Lower leg skin (tissue), 4 donors: ENCODE measurements at regions not wholly inside any gene's neighbourhood (a gene's known extent, or its start where the extent isn't known, plus 50 kb on each side); places are given as distances from the start of the nearest gene placed in this dataset.

Experiments used
- DNase-seq, 2 donors: peaks; one replicate each; pipeline ENCODE4 v3.0.0-alpha.2; 2019; ENCODE audit warnings: low spot score in 2 of 2
- H3K4me3 ChIP-seq: fragments of 200-600 bp; sonication (generic); 2 replicates; pipeline ENCODE4 v1.5.1; 2017; ENCODE audit warnings: mild to moderate bottlenecking, low read depth; ENCODE audit not compliant: poor library complexity, severe bottlenecking
- POLR2A ChIP-seq, 2 donors: fragments of 450-650 bp; IDR thresholded peaks; one replicate each; pipeline ENCODE4 v1.6.1; 2016 to 2017; ENCODE audit warnings: antibody characterized with exemption in 2 of 2, mild to moderate bottlenecking in 1 of 2, moderate library complexity in 1 of 2
- WGBS, 2 donors: methylation state at CpG; one replicate each; pipeline ENCODE4 v1.1.5; 2018; 5-methylcytosine and 5-hydroxymethylcytosine counted together
- intact Hi-C: fragments of 100-400 bp; cut with DNase I; formaldehyde crosslinking; loops from one replicate; pipeline ENCODE4 v1.15.0; 2023; ENCODE audit warnings: low total_unique reads
- TF ChIP-seq, protein P1 (sequence below), 3 donors: fragments of 450-650 bp; IDR thresholded peaks; one replicate each; pipeline ENCODE4 v1.5.1; 2016; ENCODE audit warnings: antibody characterized with exemption in 3 of 3, mild to moderate bottlenecking in 3 of 3, moderate library complexity in 2 of 3

DNA sequence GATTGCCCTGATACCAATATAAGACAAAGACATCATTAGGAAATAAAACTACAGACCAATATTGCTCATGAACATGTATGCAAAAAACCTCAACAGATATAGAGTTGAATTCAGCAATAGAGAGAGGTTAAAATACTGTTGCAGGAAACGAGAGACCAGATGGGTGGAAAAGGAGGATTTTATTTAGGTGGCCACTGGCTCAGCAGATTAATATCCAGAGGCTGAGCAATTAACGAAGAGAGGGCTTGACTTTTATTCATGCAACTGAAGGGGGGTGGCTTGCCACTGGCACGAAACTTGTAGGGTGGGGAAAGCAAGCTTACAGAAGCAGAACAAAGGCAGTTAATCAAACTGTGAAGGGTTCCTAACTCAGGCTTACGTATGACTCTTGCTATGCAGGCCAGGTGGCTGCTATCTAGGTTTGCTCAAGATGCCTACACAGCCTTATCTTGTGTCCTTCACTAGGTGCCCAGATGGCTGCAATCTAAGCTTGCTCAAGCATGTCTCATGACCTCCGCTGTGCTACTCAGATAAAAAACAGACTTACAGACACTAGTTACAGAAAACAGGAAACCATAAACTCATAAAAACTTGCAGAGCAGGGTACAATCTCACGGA, 126.4 kb downstream of the MMUT start:
- H3K4me3 ChIP-seq, result no peak overlapping the region
- WGBS, 2 donors, result 38 to 42% methylated on average over 6 of the region's 6 CpGs
- TF ChIP-seq, protein P1, sequence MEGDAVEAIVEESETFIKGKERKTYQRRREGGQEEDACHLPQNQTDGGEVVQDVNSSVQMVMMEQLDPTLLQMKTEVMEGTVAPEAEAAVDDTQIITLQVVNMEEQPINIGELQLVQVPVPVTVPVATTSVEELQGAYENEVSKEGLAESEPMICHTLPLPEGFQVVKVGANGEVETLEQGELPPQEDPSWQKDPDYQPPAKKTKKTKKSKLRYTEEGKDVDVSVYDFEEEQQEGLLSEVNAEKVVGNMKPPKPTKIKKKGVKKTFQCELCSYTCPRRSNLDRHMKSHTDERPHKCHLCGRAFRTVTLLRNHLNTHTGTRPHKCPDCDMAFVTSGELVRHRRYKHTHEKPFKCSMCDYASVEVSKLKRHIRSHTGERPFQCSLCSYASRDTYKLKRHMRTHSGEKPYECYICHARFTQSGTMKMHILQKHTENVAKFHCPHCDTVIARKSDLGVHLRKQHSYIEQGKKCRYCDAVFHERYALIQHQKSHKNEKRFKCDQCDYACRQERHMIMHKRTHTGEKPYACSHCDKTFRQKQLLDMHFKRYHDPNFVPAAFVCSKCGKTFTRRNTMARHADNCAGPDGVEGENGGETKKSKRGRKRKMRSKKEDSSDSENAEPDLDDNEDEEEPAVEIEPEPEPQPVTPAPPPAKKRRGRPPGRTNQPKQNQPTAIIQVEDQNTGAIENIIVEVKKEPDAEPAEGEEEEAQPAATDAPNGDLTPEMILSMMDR (IDR thresholded peaks at IDR 0.05), result no peak
- no peak for TF ChIP-seq POLR2A (IDR thresholded peaks at IDR 0.05)
- DNase-seq, result no peak
- intact Hi-C loops, result no loop called here

DNA sequence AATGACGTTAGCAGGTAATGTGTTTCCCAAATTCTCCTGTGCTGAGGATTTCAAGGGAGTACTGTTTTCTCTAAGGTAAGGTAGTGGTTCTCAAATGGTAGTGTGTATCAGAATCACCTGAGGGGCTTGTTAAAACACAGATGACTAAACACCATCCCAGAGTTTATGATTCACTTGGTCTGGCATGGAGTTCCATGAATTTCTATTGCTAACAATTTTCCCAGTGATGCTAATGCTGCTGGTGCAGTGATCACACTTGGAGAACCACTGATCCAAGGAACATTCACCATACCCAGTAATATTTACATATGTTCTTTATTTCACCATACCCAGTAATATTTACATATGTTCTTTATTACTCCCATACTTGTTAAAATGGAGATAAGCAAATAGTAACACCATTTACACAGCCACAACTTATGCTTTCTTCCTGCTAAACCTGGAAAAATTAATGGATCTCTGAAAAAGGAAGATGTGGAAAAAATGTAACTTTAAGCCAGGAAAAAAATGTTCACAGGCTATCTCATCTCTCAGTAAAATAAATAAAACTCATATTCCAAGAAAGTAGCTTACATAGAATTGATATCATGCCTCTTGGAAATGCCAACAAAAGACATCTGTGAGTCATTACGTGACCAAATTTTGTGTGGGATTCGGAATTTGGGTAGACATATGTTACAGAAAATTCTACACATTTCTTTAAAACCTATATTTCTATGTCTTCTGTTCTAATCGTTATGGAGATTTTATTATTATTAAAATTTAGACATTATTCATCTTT, 129.5 kb downstream of the MMUT start:
- intact Hi-C loops, result no loop called here
- 72 to 76% methylated on average over 4 of the region's 4 CpGs for WGBS, 2 donors
- H3K4me3 ChIP-seq, result no peak overlapping the region

DNA sequence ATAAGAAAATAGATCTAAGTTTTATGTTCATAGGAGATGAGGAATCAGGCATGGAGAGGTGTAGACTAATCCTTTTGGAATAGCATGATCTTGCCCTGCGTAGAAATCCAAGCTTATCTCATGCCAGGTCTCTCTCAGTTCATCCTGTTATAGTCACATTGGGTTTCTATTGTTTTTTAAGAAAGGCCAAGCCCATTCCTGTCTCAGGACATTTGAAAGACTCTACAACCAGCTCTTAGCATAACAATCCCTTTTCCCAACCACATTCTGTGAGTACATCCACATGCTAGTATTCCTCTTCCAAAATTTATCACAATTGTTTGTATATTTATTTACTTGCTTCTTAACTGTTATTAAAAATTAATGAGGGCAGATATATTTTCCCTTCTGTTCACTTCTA, 130.3 kb downstream of the MMUT start:
- no peak for DNase-seq
- H3K4me3 ChIP-seq, result no peak overlapping the region
- intact Hi-C loops, result no loop called here
- no peak for TF ChIP-seq POLR2A (IDR thresholded peaks at IDR 0.05)
- TF ChIP-seq, protein P1 (IDR thresholded peaks at IDR 0.05), result no peak
- 68 to 77% methylated on average over 1 of the region's 1 CpG for whole genome bisulfite sequencing, 2 donors

More for the DNA sequence above, 129.5 kb downstream of the MMUT start:
- no peak for TF ChIP-seq POLR2A (IDR thresholded peaks at IDR 0.05)
- TF ChIP-seq, protein P1 (IDR thresholded peaks at IDR 0.05), result no peak
- DNase-seq, result no peak

DNA sequence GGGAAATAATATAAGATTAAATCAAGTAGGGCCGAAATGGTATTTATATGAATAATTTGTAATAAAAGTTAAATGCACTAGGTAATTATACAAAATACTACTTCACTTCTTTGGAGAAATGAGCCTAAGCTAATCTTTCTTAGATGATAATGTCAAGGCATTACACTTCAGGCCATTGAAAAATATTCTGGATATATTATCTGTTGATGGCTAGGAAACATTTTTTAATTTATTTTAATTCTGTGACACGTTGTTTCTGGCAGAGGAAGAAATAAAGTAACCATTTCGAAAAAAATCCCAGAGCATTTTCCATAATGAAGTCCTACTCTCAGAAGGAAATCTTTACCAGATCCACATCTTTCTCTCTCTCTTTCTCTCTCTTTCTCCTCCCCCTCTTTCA, 133.9 kb downstream of the MMUT start:
- no peak for TF ChIP-seq POLR2A (IDR thresholded peaks at IDR 0.05)
- TF ChIP-seq, protein P1 (IDR thresholded peaks at IDR 0.05), result no peak
- no peak for DNase-seq
- H3K4me3 ChIP-seq, result no peak overlapping the region
- 52 to 66% methylated on average over 3 of the region's 3 CpGs for WGBS, 2 donors
- intact Hi-C loops, result no loop called here

DNA sequence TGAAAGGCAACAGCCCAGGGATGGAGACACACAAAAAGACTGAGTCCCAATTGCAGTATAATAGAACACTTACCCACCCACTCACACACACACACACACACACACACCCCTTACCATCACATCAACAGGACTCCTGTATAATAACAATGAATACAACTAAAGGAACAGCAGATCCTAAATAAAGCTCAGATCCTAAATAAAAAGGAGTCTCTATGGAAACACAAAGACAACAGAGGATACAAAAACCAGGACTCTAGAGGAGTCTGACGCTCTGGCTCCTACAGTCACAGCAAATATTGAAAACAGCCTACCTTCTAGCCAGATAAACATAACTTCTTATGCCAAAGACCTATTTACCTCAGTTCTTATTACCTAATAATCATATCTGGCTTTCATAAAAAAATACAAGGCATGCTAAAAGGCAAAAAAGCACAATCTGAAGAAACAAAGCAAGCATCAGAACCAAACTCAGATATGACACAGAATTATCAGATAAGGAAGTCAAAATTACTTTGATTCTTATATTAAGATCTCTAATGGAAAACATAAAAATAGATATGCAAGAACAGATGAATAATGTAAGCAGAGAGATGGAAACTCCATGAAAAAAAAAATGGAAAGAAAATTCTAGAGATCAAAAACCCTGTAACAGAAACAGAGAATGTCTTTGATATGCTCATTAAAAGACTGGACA, 134.9 kb downstream of the MMUT start:
- H3K4me3 ChIP-seq, result no peak overlapping the region
- intact Hi-C loops, result no loop called here
- TF ChIP-seq POLR2A (IDR thresholded peaks at IDR 0.05), result no peak
- TF ChIP-seq, protein P1 (IDR thresholded peaks at IDR 0.05), result no peak
- no peak for DNase-seq
- 40 to 47% methylated on average over 1 of the region's 1 CpG for WGBS, 2 donors
